LHCN-M2 (cell line): ENCODE measurements at regions not wholly inside any gene's neighbourhood (a gene's known extent, or its start where the extent isn't known, plus 50 kb on each side); places are given as distances from the start of the nearest gene placed in this dataset.
"Not testable (repeated sequence)": the region's sequence is repeated elsewhere in the genome, so short reads cannot be mapped to it uniquely, and the experiment has no call there.

Experiments
- DNase-seq: peaks from one replicate; pipeline ENCODE4 v3.0.0-alpha.2; 2012; ENCODE audit warnings: low read depth

GRCh38 chr6:79150733-79151132 lies 72.7 kb upstream of the PHIP start:
- no peak for DNase-seq

GRCh38 chr6:79149884-79150283 lies 71.8 kb upstream of the PHIP start:
- no peak for DNase-seq

- DNase-seq: no peak
Observed at GRCh38 chr6:79146421-79146820, 68.4 kb upstream of the PHIP start.

- no peak for DNase-seq
Observed at GRCh38 chr6:79145301-79145700, 67.2 kb upstream of the PHIP start.

- DNase-seq: no peak
Observed at GRCh38 chr6:79143320-79143898, 65.4 kb upstream of the PHIP start.

- no peak for DNase-seq
Observed at GRCh38 chr6:79138146-79138545, 60.1 kb upstream of the PHIP start.

GRCh38 chr6:79137671-79138070 lies 59.6 kb upstream of the PHIP start:
- DNase-seq: peak; percentile 64

GRCh38 chr6:79135973-79136470 lies 58.0 kb upstream of the PHIP start:
- DNase-seq: no peak

GRCh38 chr6:79134699-79135474 lies 56.8 kb upstream of the PHIP start:
- no peak for DNase-seq

- no peak for DNase-seq
Observed at GRCh38 chr6:79133173-79133572, 55.1 kb upstream of the PHIP start.

- not testable (repeated sequence) for DNase-seq
Observed at GRCh38 chr6:79131220-79131619, 53.2 kb upstream of the PHIP start.
